Lung (tissue), 11 donors: ENCODE measurements at regions not wholly inside any gene's neighbourhood (a gene's known extent, or its start where the extent isn't known, plus 50 kb on each side); places are given as distances from the start of the nearest gene placed in this dataset.

Experiments
- ATAC-seq: fragments of 200-7000 bp; cut with Tn5 transposase; one replicate; pipeline ENCODE4 v1.9.1; 2020; ENCODE audit warnings: moderate number of reproducible peaks; ENCODE audit not compliant: insufficient read depth, low FRiP score
- DNase-seq, 3 donors: peaks; one replicate each; pipeline ENCODE4 v3.0.0-alpha.2; 2013 to 2017
- H3K27ac ChIP-seq, 2 donors: one replicate each; pipeline ENCODE4 v1.5.1; 2013; ENCODE audit warnings: mild to moderate bottlenecking in 2 of 2, moderate library complexity in 2 of 2, control low read depth in 1 of 2, inconsistent platforms in 1 of 2, low read depth in 1 of 2, low read length in 1 of 2
- H3K27me3 ChIP-seq, 3 donors: one replicate each; pipeline ENCODE4 v1.5.1; 2013; ENCODE audit warnings: low read length in 2 of 3; ENCODE audit not compliant: control insufficient read depth in 3 of 3, insufficient read depth in 3 of 3
- H3K36me3 ChIP-seq, 4 donors: one replicate each; pipeline ENCODE4 v1.5.1; 2013; ENCODE audit warnings: low read length in 4 of 4, mild to moderate bottlenecking in 1 of 4, moderate library complexity in 1 of 4; ENCODE audit not compliant: control insufficient read depth in 4 of 4, insufficient read depth in 4 of 4
- H3K4me1 ChIP-seq, 5 donors: one replicate each; pipeline ENCODE4 v1.5.1; 2013; ENCODE audit warnings: low read length in 5 of 5, mild to moderate bottlenecking in 2 of 5, moderate library complexity in 1 of 5; ENCODE audit not compliant: control insufficient read depth in 5 of 5, insufficient read depth in 5 of 5
- H3K4me3 ChIP-seq: one replicate; pipeline ENCODE4 v1.5.1; 2013; ENCODE audit warnings: mild to moderate bottlenecking, control low read depth, moderate library complexity
- H3K9ac ChIP-seq, 2 donors: one replicate each; pipeline ENCODE4 v1.5.1; 2013; ENCODE audit warnings: low read length in 2 of 2, control low read depth in 1 of 2; ENCODE audit not compliant: insufficient read depth in 1 of 2
- H3K9me3 ChIP-seq, 4 donors: one replicate each; pipeline ENCODE4 v1.5.1; 2013; ENCODE audit warnings: low read length in 3 of 4, mild to moderate bottlenecking in 1 of 4, moderate library complexity in 1 of 4; ENCODE audit not compliant: control insufficient read depth in 4 of 4, insufficient read depth in 3 of 4
- WGBS, 2 donors: extraction: QIAGEN DNeasy Blood & Tissue Kit; methylation state at CpG; one replicate each; pipeline ENCODE4 v1.1.7; 2013; 5-methylcytosine and 5-hydroxymethylcytosine counted together
- TF ChIP-seq, protein P1 (sequence below): IDR thresholded peaks from 2 replicates; pipeline ENCODE4 v1.5.1; 2012; ENCODE audit warnings: mild to moderate bottlenecking; ENCODE audit errors: control extremely low read depth, extremely low read depth
- donor health status: control.
- donor health status: control.
- donor health status: Bipolar disorder and iron deficiency.
- donor health status: healthy.
- donor health status: DM: yes; HTN: yes; CAD: no.

DNA sequence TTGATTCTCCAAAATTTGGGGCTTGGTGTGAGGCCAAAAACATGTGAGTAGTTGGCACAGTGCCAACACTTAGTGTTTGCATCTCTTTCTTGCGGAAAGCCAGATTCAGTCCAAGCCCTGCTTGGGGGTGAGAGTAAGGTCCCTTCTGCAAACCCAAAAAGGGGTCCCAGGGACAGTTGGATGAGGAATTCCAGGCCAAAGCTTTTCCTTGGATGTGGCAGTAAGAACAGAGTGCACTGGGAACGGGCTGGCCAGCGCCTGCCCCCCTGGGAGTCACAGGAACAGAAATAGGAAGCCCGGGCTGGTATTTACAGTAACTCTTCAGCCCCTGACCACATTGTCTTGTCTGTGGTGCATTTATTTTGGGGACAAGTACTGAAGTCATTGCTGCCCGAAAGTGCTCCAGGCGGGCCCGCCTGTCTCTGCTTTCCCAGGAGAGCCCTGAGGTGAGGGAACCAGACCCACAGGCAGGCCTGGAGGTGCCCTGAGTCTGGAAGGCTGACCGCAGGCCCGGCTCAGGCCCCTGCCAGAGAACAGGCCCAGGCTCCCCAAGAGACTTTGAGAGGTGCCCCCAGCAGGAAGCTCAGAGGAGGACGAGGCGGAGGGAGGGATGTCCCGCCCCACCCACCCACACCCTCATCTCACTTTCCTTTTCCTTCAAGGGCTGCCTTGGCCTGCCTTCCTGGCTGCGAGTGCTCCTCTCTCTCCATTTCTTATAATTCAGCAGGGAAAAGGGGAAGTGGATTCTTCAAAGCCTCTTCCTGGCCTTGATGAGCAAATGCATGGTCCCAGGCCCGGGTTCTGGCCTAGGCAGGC, 218.4 kb downstream of the MAFB start:
- Histone ChIP-seq H3K27ac (peak overlapping the region in 1 of 2 donors; percentile 64), H3K36me3 (no peaks in the 10 kb centered on the region), H3K4me1 (peaks cover 0 to 6% (median 0%) of the 10 kb centered on the region in 5 donors), H3K27me3 (no peaks in the 10 kb centered on the region), H3K4me3 (no peak overlapping the region), H3K9ac (no peak overlapping the region), H3K9me3 (no peaks in the 10 kb centered on the region)
- peak; percentile 24 for ATAC-seq
- peak in 2 of 3 donors; percentile 50 to 55 for DNase-seq
- 63 to 69% methylated on average over 14 of the region's 14 CpGs for WGBS, 2 donors
- TF ChIP-seq, protein P1, sequence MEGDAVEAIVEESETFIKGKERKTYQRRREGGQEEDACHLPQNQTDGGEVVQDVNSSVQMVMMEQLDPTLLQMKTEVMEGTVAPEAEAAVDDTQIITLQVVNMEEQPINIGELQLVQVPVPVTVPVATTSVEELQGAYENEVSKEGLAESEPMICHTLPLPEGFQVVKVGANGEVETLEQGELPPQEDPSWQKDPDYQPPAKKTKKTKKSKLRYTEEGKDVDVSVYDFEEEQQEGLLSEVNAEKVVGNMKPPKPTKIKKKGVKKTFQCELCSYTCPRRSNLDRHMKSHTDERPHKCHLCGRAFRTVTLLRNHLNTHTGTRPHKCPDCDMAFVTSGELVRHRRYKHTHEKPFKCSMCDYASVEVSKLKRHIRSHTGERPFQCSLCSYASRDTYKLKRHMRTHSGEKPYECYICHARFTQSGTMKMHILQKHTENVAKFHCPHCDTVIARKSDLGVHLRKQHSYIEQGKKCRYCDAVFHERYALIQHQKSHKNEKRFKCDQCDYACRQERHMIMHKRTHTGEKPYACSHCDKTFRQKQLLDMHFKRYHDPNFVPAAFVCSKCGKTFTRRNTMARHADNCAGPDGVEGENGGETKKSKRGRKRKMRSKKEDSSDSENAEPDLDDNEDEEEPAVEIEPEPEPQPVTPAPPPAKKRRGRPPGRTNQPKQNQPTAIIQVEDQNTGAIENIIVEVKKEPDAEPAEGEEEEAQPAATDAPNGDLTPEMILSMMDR: no peak

DNA sequence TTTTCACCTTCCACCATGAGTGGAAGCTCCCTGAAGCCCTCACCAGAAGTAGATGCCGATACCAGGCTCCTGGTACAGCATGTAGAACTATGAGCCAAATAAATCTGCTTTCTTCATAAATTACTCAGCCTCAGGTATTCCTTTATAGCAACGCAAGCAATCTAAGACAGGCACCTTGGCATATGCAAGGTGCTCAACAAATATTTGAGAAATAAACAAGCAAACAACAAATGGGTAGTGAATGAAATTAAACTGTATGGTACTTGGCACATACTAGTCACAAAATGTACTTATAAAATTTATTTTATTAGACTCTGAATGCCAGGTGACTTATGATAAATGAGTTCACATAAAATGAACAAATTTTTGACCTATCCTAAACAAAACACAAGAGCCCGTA, 220.3 kb downstream of the MAFB start:
- WGBS, 2 donors: 95 to 98% methylated on average over 3 of the region's 3 CpGs
- TF ChIP-seq, protein P1: no peak

DNA sequence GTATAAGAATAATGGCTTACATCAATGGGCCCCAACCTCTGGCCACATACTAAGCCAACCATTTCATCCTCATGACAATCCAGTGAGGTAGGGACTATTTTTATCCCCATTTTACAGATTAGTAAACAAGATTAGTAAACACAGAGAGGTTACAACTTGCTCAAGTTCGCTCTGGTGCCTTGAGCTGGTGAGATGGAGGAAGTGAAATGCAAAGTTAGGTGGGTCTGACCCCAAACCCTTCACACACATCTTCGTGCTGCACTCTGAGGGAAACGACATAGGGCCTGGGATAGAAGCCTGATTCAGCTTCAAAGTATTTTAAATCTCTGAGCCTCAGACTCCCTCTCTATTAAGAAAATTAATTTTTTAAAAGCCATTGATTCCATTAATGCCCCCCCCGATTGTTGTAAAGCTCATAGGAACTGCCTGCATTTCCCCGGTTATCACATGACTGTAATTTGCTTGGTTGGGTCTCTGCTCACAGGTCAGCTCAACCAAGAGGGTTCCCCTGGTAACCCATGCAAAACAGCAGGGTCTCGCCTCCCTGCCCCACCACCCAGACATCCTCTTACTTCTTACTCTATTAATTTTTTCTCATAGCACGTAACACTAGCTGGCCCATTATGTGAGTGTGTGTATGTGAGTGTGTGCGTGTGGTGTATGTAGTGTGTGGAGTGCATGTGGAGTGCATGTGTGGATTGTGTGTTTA, 221.2 kb downstream of the MAFB start:
- no peak overlapping the region for H3K9ac ChIP-seq
- ATAC-seq: no peak

More for the DNA sequence above, 220.3 kb downstream of the MAFB start:
- Histone ChIP-seq H3K27ac (no peak overlapping the region), H3K9me3 (no peaks in the 10 kb centered on the region), H3K9ac (no peak overlapping the region), H3K27me3 (no peaks in the 10 kb centered on the region), H3K4me1 (peaks cover 0 to 5% (median 0%) of the 10 kb centered on the region in 5 donors), H3K36me3 (no peaks in the 10 kb centered on the region), H3K4me3 (no peak overlapping the region)
- no peak for ATAC-seq
- no peak for DNase-seq

More for the DNA sequence above, 221.2 kb downstream of the MAFB start:
- Histone ChIP-seq H3K4me3 (no peak overlapping the region), H3K36me3 (no peaks in the 10 kb centered on the region), H3K27me3 (no peaks in the 10 kb centered on the region), H3K9me3 (no peaks in the 10 kb centered on the region), H3K4me1 (peaks cover 0 to 5% (median 0%) of the 10 kb centered on the region in 5 donors), H3K27ac (no peak overlapping the region)
- TF ChIP-seq, protein P1: no peak
- no peak for DNase-seq
- 92 to 95% methylated on average over 8 of the region's 8 CpGs for WGBS, 2 donors
